Breast epithelium (tissue), 3 donors: ENCODE measurements at regions not wholly inside any gene's neighbourhood (a gene's known extent, or its start where the extent isn't known, plus 50 kb on each side); places are given as distances from the start of the nearest gene placed in this dataset.

ENCODE experiments used
- CTCF ChIP-seq, 3 donors: fragments of 450-650 bp; IDR thresholded peaks; one replicate each; pipeline ENCODE4 v1.5.1; 2016 to 2017; ENCODE audit warnings: antibody characterized with exemption in 3 of 3, mild to moderate bottlenecking in 3 of 3, moderate library complexity in 3 of 3
- POLR2A ChIP-seq: fragments of 450-650 bp; IDR thresholded peaks from one replicate; pipeline ENCODE4 v1.6.1; 2016; ENCODE audit warnings: antibody characterized with exemption, mild to moderate bottlenecking, moderate library complexity

- TF ChIP-seq POLR2A: no peak
- TF ChIP-seq CTCF (IDR thresholded peaks at IDR 0.05): no peak
Measured at GRCh38 chr11:36790526-36790925, 192.5 kb upstream of the RAG2 start.
